ENCODE measurements at regions not wholly inside any gene's neighbourhood (a gene's known extent, or its start where the extent isn't known, plus 50 kb on each side); places are given as distances from the start of the nearest gene placed in this dataset.

DNA sequence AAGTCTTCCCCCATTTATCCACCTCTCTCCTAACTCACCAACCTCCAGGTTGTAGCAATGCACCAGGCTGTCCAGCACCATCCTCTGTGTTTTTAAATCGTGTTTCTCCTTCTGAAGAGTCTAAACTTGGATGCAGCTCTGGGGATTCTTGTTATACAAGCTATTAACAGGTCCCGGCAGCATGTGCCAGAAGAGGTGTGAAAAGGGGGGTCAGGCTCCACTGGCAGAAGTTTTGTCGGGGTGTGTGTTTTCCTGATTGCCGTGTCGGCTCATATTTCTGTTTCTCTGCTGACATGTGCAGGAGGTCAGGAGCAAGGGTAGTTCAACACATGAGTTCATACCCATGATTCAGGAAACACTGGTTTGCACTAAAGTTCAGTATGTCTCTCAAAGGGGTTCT is 658.6 kb upstream of the CAMK1G start:
- no peaks in the 10 kb centered on the region for H3K36me3 ChIP-seq (ENCODE audit: control insufficient read depth, insufficient read depth, low read length)
- no peak overlapping the region for H3K4me3 ChIP-seq (ENCODE audit: low read length)
- no peaks in the 10 kb centered on the region for H3K27me3 ChIP-seq (ENCODE audit: control insufficient read depth, insufficient read depth, low read length)
- WGBS (ENCODE audit: insufficient coverage, insufficient read length): no CpG with 5 or more reads among the region's 5 CpGs
- no peak for DNase-seq (ENCODE audit: low read depth, low spot score)
- H3K27ac ChIP-seq (ENCODE audit: low read length): no peak overlapping the region
- H3K4me1 ChIP-seq (ENCODE audit: control insufficient read depth, insufficient read depth, low read length): no peaks in the 10 kb centered on the region
- no peaks in the 10 kb centered on the region for H3K9me3 ChIP-seq (ENCODE audit: control insufficient read depth, insufficient read depth, low read length)

DNA sequence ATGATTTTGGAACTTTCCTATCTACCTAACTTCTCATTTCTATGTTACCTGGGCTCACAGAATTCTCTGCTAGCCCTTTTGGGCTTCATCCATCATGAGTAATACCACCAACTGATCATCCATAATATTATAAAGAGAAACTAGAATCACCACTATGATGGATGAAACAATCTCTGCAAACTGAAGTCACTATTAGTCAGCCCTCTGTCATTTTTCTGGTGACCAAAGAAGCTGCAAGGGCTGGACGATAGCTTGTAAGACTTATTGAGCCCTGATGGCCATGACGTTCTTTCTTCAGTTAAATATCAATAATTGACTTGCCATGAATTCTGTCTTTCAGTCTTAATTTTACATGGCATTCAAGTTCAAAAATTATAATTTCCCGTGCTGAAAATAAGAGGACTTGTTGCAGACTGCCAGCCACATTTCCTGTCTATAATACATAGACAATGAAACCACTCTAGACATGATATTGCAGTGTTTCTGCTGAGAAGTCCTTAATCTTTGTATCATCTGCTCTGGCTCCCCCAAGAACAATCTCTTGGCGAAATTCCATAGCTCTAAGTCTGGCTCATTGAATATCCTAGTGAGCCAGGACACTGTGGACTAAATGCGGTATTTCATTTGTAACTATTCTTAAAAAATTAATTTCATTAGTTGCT is 655.0 kb upstream of the CAMK1G start:
- Histone ChIP-seq H3K27me3 (ENCODE audit: control insufficient read depth, insufficient read depth, low read length) (no peaks in the 10 kb centered on the region), H3K4me3 (ENCODE audit: low read length) (no peak overlapping the region), H3K36me3 (ENCODE audit: control insufficient read depth, insufficient read depth, low read length) (no peaks in the 10 kb centered on the region), H3K4me1 (ENCODE audit: control insufficient read depth, insufficient read depth, low read length) (0 out of 2 replicates have a peak, but pooled peaks cover 1% of the 10 kb centered on the region), H3K9me3 (ENCODE audit: control insufficient read depth, insufficient read depth, low read length) (no peaks in the 10 kb centered on the region), H3K27ac (ENCODE audit: low read length) (no peak overlapping the region)
- DNase-seq (ENCODE audit: low read depth, low spot score): no peak
- WGBS (ENCODE audit: insufficient coverage, insufficient read length): no CpG with 5 or more reads among the region's 5 CpGs

DNA sequence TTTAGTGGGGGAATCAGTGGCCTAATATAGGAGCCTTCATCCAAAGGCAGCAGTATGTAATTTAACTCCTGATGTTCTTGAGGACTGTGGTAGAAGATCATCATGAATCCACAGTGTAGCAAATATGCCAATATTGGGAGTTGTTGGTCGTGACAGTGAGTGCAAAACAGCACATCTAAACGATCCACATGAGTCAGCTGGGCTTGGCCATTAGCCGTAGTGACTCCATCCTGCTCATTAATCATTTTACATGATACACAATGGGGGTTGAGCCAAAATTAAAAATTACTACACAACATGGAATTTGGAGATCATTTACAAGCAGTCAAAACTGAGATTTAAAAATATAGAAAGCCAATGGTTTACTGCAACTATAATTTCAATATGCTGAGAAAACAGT is 653.9 kb upstream of the CAMK1G start:
- 0 out of 2 replicates have a peak, but pooled peaks cover 1% of the 10 kb centered on the region for H3K4me1 ChIP-seq (ENCODE audit: control insufficient read depth, insufficient read depth, low read length)
- WGBS (ENCODE audit: insufficient coverage, insufficient read length): no CpG with 5 or more reads among the region's 3 CpGs
- H3K9me3 ChIP-seq (ENCODE audit: control insufficient read depth, insufficient read depth, low read length): no peaks in the 10 kb centered on the region
- no peak for DNase-seq (ENCODE audit: low read depth, low spot score)
- no peaks in the 10 kb centered on the region for H3K36me3 ChIP-seq (ENCODE audit: control insufficient read depth, insufficient read depth, low read length)
- H3K27ac ChIP-seq (ENCODE audit: low read length): no peak overlapping the region
- H3K27me3 ChIP-seq (ENCODE audit: control insufficient read depth, insufficient read depth, low read length): no peaks in the 10 kb centered on the region
- no peak overlapping the region for H3K4me3 ChIP-seq (ENCODE audit: low read length)

DNA sequence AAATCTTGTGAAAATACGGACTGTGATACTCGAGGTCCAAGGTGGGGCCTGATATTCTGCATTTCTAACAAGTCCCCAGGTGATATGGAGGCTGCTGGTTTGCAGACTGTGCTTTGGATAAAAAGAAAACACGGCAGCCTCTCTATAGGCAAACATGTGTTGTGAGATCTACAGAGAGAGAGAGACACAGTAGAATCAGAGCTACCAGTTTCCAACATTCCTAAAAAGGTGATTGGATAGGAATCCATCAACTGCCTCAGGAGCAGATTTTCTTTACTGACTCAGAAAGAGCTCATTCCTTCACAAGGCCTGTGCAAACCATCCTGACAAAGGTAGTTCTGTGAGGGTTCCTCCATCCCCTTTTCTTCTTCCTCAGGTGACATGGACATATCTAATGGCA is 651.6 kb upstream of the CAMK1G start:
- Histone ChIP-seq H3K36me3 (ENCODE audit: control insufficient read depth, insufficient read depth, low read length) (no peaks in the 10 kb centered on the region), H3K27ac (ENCODE audit: low read length) (no peak overlapping the region), H3K9me3 (ENCODE audit: control insufficient read depth, insufficient read depth, low read length) (no peaks in the 10 kb centered on the region), H3K4me1 (ENCODE audit: control insufficient read depth, insufficient read depth, low read length) (0 out of 2 replicates have a peak, but pooled peaks cover 1% of the 10 kb centered on the region), H3K27me3 (ENCODE audit: control insufficient read depth, insufficient read depth, low read length) (no peaks in the 10 kb centered on the region), H3K4me3 (ENCODE audit: low read length) (no peak overlapping the region)
- no peak for DNase-seq (ENCODE audit: low read depth, low spot score)
- whole genome bisulfite sequencing (ENCODE audit: insufficient coverage, insufficient read length): no CpG with 5 or more reads among the region's 3 CpGs

DNA sequence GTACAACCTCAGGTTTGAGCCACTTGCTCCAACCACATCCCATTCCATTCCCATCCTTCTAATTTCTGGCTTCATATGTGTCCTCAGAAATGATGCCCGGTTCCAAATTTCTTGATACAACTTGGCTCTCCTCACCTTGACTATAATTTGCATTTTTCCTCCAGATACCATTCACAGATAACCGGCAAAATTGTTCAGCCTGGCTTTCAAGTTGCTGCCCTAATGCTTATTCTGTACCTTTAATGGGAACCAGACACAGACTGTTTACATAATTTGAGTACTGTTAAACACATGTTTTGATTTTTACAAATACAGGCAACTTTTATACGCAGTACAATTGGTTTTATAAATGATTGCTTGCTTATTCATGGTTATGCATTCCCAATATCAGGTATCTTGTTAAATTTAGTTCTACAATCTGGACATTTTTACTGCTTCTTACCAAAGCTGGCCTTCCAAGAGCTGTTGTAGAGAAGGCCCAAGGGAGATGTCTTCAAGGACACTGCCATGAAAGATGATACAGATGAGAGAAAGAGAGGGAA is 649.5 kb upstream of the CAMK1G start:
- no peak for DNase-seq (ENCODE audit: low read depth, low spot score)
- 0 out of 2 replicates have a peak, but pooled peaks cover 1% of the 10 kb centered on the region for H3K4me1 ChIP-seq (ENCODE audit: control insufficient read depth, insufficient read depth, low read length)
- no peak overlapping the region for H3K4me3 ChIP-seq (ENCODE audit: low read length)
- H3K27me3 ChIP-seq (ENCODE audit: control insufficient read depth, insufficient read depth, low read length): no peaks in the 10 kb centered on the region
- WGBS (ENCODE audit: insufficient coverage, insufficient read length): no CpG with 5 or more reads among the region's 3 CpGs
- no peaks in the 10 kb centered on the region for H3K9me3 ChIP-seq (ENCODE audit: control insufficient read depth, insufficient read depth, low read length)
- no peaks in the 10 kb centered on the region for H3K36me3 ChIP-seq (ENCODE audit: control insufficient read depth, insufficient read depth, low read length)
- no peak overlapping the region for H3K27ac ChIP-seq (ENCODE audit: low read length)

DNA sequence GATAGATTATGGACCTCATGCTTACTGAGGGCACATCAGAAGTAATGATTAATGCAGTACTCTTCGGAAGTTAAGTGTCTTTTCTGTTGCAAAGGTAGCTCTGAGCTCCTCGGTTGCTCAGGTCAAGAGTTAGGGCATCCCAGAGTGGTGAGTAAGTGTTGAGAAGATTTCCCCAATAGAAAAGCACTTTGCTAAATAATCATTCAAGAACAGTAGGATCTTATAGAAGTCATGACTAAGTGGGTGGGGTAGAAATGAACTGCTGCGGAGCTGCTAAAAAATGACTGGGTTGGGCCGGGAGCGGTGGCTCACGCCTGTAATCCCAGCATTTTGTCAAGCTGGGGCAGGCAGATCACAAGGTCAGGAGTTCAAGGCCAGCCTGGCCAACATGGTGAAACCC is 648.6 kb upstream of the CAMK1G start:
- H3K4me1 ChIP-seq (ENCODE audit: control insufficient read depth, insufficient read depth, low read length): 0 out of 2 replicates have a peak, but pooled peaks cover 1% of the 10 kb centered on the region
- H3K4me3 ChIP-seq (ENCODE audit: low read length): no peak overlapping the region
- no peak overlapping the region for H3K27ac ChIP-seq (ENCODE audit: low read length)
- no CpG with 5 or more reads among the region's 6 CpGs for WGBS (ENCODE audit: insufficient coverage, insufficient read length)
- DNase-seq (ENCODE audit: low read depth, low spot score): no peak
- no peaks in the 10 kb centered on the region for H3K27me3 ChIP-seq (ENCODE audit: control insufficient read depth, insufficient read depth, low read length)
- H3K9me3 ChIP-seq (ENCODE audit: control insufficient read depth, insufficient read depth, low read length): no peaks in the 10 kb centered on the region
- H3K36me3 ChIP-seq (ENCODE audit: control insufficient read depth, insufficient read depth, low read length): no peaks in the 10 kb centered on the region

DNA sequence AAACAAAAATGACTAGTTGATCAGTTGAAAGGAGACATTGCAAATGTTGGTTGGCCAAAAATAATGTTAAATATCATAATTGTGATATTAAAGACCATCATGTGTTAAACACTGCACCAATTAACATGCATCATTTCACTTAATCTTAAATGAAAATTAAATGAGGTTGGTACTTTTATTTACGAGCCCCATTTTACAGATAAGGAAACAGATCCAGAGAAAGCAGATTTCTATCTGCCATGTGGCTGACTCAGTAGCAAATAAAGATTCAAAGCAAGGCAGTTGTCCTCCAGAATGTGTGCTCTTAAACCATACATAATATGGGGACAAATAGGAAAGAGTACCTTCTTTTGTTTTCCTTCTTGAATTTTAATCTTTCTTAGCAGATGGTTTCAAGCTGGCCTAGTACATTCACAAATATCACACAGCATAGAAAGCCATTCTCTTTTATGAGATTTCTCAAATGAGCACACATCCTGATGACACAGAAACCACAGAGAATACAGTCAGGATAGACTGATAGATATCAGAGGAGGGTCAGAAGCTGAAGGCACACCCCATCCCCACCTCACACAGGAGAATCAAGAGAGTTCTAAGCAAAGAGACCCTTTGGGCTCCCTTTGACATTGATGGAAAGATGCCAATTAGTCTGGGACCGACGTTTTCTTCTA is 647.9 kb upstream of the CAMK1G start:
- Histone ChIP-seq H3K4me3 (ENCODE audit: low read length) (no peak overlapping the region), H3K9me3 (ENCODE audit: control insufficient read depth, insufficient read depth, low read length) (no peaks in the 10 kb centered on the region), H3K27me3 (ENCODE audit: control insufficient read depth, insufficient read depth, low read length) (no peaks in the 10 kb centered on the region), H3K36me3 (ENCODE audit: control insufficient read depth, insufficient read depth, low read length) (no peaks in the 10 kb centered on the region), H3K4me1 (ENCODE audit: control insufficient read depth, insufficient read depth, low read length) (0 out of 2 replicates have a peak, but pooled peaks cover 1% of the 10 kb centered on the region), H3K27ac (ENCODE audit: low read length) (no peak overlapping the region)
- DNase-seq (ENCODE audit: low read depth, low spot score): no peak
- WGBS (ENCODE audit: insufficient coverage, insufficient read length): no CpG with 5 or more reads among the region's 3 CpGs

DNA sequence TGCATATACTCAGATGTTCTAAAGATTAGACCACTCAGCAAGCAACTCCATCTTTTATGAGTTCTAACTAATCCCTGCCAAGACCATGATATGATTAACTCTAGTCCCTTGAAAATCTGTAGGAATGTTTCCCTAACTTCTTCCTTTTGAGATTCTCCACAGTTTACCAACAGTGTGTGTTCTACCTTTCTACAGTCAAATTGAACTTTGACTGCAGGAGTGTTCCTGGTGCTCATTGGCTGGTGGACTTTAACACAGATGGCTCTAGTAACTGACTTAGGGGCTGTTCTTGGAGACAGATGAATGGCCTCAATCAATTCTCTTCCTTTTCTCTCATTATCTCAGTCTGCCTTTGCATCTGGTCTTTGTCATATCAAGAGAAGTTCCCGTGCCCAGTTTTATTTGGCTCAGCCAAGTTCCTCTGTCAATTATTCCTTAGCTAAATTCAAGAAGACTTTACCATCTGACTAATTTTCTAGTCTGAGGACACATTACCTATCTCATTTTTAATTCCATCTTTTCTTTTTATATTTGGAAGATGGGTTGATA is 643.9 kb upstream of the CAMK1G start:
- no peaks in the 10 kb centered on the region for H3K36me3 ChIP-seq (ENCODE audit: control insufficient read depth, insufficient read depth, low read length)
- no peaks in the 10 kb centered on the region for H3K9me3 ChIP-seq (ENCODE audit: control insufficient read depth, insufficient read depth, low read length)
- WGBS (ENCODE audit: insufficient coverage, insufficient read length): no CpG with 5 or more reads among the region's 1 CpG
- H3K4me1 ChIP-seq (ENCODE audit: control insufficient read depth, insufficient read depth, low read length): no peaks in the 10 kb centered on the region
- H3K27me3 ChIP-seq (ENCODE audit: control insufficient read depth, insufficient read depth, low read length): no peaks in the 10 kb centered on the region
- DNase-seq (ENCODE audit: low read depth, low spot score): no peak
- H3K27ac ChIP-seq (ENCODE audit: low read length): no peak overlapping the region
- no peak overlapping the region for H3K4me3 ChIP-seq (ENCODE audit: low read length)

DNA sequence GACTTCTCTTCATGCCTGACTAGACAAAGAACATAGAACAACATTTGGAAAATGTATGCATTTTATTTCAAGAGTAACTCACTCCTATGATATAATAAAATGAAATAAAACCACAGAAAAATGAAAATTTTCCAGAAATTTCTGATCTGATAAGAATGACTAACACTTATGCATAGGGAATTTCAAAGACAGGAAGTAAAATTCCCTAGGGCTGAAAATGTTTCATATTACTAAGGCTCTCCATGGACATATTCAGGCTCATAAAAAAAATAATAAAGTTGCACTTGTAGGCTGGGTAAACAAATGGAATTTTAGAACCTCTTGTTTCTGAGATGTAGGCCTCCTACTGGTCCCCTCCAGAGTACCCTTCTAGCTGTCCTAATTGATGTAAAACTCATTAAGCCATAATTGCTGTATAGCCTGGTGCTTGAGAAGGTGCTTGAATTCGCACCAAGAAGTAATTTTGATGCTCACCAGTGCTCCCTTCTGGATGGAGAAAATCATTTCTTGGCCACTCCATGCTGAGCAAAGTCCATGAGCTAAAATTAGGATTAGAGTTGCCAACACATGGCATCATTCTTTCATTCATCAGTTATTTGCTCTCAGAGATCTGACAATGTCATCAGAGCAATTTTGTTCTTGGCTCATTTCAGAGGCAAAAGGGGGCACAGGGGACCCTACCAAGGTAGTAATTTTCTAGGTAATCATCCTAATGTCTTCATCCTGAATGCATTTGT is 641.0 kb upstream of the CAMK1G start:
- H3K27ac ChIP-seq (ENCODE audit: low read length): no peak overlapping the region
- no CpG with 5 or more reads among the region's 1 CpG for WGBS (ENCODE audit: insufficient coverage, insufficient read length)
- DNase-seq (ENCODE audit: low read depth, low spot score): no peak

DNA sequence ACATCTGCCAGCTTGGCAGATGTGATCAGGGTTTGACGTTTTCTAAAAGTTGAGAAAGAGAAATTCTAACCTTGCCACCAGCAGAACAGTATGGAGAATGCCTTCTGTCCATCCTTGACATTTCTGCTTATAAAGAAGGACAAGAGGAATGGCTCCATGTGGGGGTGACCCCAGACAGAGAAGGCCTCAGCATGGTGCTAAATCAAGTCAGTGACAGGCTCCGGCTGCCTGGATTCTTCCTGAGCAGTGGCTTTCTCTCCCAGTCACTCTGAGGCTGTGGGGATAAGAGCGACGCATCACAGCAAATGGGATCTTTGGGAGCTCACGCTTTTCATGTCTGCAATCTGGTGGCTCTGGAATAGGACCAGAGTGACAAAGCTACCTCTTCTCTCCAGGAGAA is 640.2 kb upstream of the CAMK1G start:
- no peak overlapping the region for H3K27ac ChIP-seq (ENCODE audit: low read length)
- H3K9me3 ChIP-seq (ENCODE audit: control insufficient read depth, insufficient read depth, low read length): no peaks in the 10 kb centered on the region
- H3K27me3 ChIP-seq (ENCODE audit: control insufficient read depth, insufficient read depth, low read length): no peaks in the 10 kb centered on the region
- H3K36me3 ChIP-seq (ENCODE audit: control insufficient read depth, insufficient read depth, low read length): no peaks in the 10 kb centered on the region
- no CpG with 5 or more reads among the region's 5 CpGs for WGBS (ENCODE audit: insufficient coverage, insufficient read length)
- H3K4me3 ChIP-seq (ENCODE audit: low read length): no peak overlapping the region
- DNase-seq (ENCODE audit: low read depth, low spot score): no peak
- no peaks in the 10 kb centered on the region for H3K4me1 ChIP-seq (ENCODE audit: control insufficient read depth, insufficient read depth, low read length)

More for the DNA sequence above, 641.0 kb upstream of the CAMK1G start:
- Histone ChIP-seq H3K27me3 (ENCODE audit: control insufficient read depth, insufficient read depth, low read length) (no peaks in the 10 kb centered on the region), H3K4me1 (ENCODE audit: control insufficient read depth, insufficient read depth, low read length) (no peaks in the 10 kb centered on the region), H3K9me3 (ENCODE audit: control insufficient read depth, insufficient read depth, low read length) (no peaks in the 10 kb centered on the region), H3K36me3 (ENCODE audit: control insufficient read depth, insufficient read depth, low read length) (no peaks in the 10 kb centered on the region), H3K4me3 (ENCODE audit: low read length) (no peak overlapping the region)
